ENCODE measurements at regions not wholly inside any gene's neighbourhood (a gene's known extent, or its start where the extent isn't known, plus 50 kb on each side); places are given as distances from the start of the nearest gene placed in this dataset.

- H3K9me3 Mint-ChIP-seq (ENCODE audit: unreplicated experiment) = peaks cover 2% of the 10 kb centered on the region
- FAIRE-seq = no peak
- H3K4me1 Mint-ChIP-seq (ENCODE audit: low read depth, unreplicated experiment) = peaks cover 12% of the 10 kb centered on the region
These were observed 149.6 kb upstream of the PRPS1L1 start for GRCh38 chr7:18177129-18177814.

DNA sequence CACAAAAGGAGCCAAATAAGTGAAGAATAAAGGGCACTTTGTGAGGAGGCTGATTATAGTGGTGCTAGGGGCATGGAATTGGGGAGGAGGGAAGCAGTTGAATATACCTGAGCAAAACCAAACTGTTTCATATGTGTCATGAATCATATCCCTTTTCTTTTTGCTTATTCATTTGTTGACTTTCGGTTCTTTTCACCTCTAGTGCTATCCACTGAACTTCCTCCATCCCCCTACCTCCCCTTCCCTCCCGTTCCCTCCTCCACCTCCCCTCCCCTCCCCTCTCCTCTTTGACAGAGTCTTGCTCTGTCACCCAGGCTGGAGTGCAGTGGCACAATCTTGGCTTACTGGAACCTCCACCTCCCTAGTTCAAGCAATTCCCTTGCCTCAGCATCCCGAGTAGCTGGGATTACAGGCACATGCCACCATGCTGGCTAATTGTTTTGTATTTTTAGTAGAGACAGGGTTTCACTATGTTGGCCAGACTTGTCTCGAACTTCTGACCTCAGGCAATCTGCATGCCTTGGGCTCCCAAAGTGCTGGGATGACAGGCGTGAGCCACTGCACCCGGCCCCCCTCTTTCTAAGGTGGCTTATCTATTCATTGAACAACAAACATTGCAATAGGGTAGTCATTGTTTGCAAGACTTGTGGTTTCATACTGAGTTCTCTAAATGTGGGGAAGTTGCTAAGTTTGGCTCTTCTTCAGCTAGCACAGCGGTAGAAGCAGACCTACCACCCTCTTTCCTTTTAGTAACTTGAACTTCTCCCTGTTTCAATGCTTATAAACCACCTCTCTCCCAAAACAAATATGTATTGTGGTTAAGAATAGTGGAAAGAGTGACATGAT lies 150.4 kb upstream of the PRPS1L1 start:
- FAIRE-seq (no peak), DNase-seq (ENCODE audit: low read depth) (peak; percentile 77)
- H4K20me1 ChIP-seq (ENCODE audit: insufficient read depth, low read length) = no peaks in the 10 kb centered on the region
- H3K4me2 ChIP-seq (ENCODE audit: low read length) = peak overlapping the region; percentile 41
- no peaks in the 10 kb centered on the region for H3K4me1 ChIP-seq (ENCODE audit: insufficient read depth, low read length)
- H3K9me3 Mint-ChIP-seq (ENCODE audit: unreplicated experiment) = peaks cover 2% of the 10 kb centered on the region
- no peak overlapping the region for H3K4me3 ChIP-seq (ENCODE audit: insufficient read depth, low read depth, low read length)
- no peak overlapping the region for H3K27ac ChIP-seq (ENCODE audit: low read depth, low read length)
- no peak overlapping the region for H3K9ac ChIP-seq (ENCODE audit: low read length)
- TF ChIP-seq, protein P1, sequence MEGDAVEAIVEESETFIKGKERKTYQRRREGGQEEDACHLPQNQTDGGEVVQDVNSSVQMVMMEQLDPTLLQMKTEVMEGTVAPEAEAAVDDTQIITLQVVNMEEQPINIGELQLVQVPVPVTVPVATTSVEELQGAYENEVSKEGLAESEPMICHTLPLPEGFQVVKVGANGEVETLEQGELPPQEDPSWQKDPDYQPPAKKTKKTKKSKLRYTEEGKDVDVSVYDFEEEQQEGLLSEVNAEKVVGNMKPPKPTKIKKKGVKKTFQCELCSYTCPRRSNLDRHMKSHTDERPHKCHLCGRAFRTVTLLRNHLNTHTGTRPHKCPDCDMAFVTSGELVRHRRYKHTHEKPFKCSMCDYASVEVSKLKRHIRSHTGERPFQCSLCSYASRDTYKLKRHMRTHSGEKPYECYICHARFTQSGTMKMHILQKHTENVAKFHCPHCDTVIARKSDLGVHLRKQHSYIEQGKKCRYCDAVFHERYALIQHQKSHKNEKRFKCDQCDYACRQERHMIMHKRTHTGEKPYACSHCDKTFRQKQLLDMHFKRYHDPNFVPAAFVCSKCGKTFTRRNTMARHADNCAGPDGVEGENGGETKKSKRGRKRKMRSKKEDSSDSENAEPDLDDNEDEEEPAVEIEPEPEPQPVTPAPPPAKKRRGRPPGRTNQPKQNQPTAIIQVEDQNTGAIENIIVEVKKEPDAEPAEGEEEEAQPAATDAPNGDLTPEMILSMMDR (IDR thresholded peaks at IDR 0.05; ENCODE audit: insufficient read depth, low read depth, low read length) = no peak
- no peak for TF ChIP-seq EZH2 (IDR thresholded peaks at IDR 0.05; ENCODE audit: insufficient read depth, low read length)
- peak overlapping the region; percentile 37 for H3K27ac Mint-ChIP-seq (ENCODE audit: unreplicated experiment)
- H3K79me2 ChIP-seq (ENCODE audit: insufficient read depth, low read length) = no peaks in the 10 kb centered on the region
- H3K4me3 Mint-ChIP-seq (ENCODE audit: unreplicated experiment) = no peak overlapping the region
- H3K4me1 Mint-ChIP-seq (ENCODE audit: low read depth, unreplicated experiment) = peaks cover 12% of the 10 kb centered on the region
- H3K27me3 Mint-ChIP-seq (ENCODE audit: low read depth, unreplicated experiment) = no peaks in the 10 kb centered on the region
- H3K27me3 ChIP-seq (ENCODE audit: insufficient read depth, low read length) = no peaks in the 10 kb centered on the region
- no peaks in the 10 kb centered on the region for H3K36me3 Mint-ChIP-seq (ENCODE audit: low read depth, unreplicated experiment)
- H3K9me3 ChIP-seq (ENCODE audit: insufficient read depth, low read depth, low read length) = no peaks in the 10 kb centered on the region
- H3K36me3 ChIP-seq (ENCODE audit: insufficient read depth, low read length) = no peaks in the 10 kb centered on the region
- no peak overlapping the region for H2AFZ ChIP-seq (ENCODE audit: low read depth, low read length)

More at GRCh38 chr7:18177129-18177814, 149.6 kb upstream of the PRPS1L1 start:
- DNase-seq (ENCODE audit: low read depth) = no peak
- Histone ChIP-seq H3K4me2 (ENCODE audit: low read length) (no peak overlapping the region), H4K20me1 (ENCODE audit: insufficient read depth, low read length) (no peaks in the 10 kb centered on the region), H3K79me2 (ENCODE audit: insufficient read depth, low read length) (no peaks in the 10 kb centered on the region), H3K9me3 (ENCODE audit: insufficient read depth, low read depth, low read length) (no peaks in the 10 kb centered on the region), H3K36me3 (ENCODE audit: insufficient read depth, low read length) (no peaks in the 10 kb centered on the region), H3K27ac (ENCODE audit: low read depth, low read length) (no peak overlapping the region), H3K4me1 (ENCODE audit: insufficient read depth, low read length) (no peaks in the 10 kb centered on the region), H2AFZ (ENCODE audit: low read depth, low read length) (no peak overlapping the region), H3K9ac (ENCODE audit: low read length) (no peak overlapping the region), H3K27me3 (ENCODE audit: insufficient read depth, low read length) (no peaks in the 10 kb centered on the region), H3K4me3 (ENCODE audit: insufficient read depth, low read depth, low read length) (no peak overlapping the region)
- Mint-ChIP-seq H3K27me3 (ENCODE audit: low read depth, unreplicated experiment) (no peaks in the 10 kb centered on the region), H3K27ac (ENCODE audit: unreplicated experiment) (no peak overlapping the region), H3K4me3 (ENCODE audit: unreplicated experiment) (no peak overlapping the region), H3K36me3 (ENCODE audit: low read depth, unreplicated experiment) (no peaks in the 10 kb centered on the region)
- TF ChIP-seq, protein P1 (IDR thresholded peaks at IDR 0.05; ENCODE audit: insufficient read depth, low read depth, low read length) = no peak
- no peak for TF ChIP-seq EZH2 (IDR thresholded peaks at IDR 0.05; ENCODE audit: insufficient read depth, low read length)

All from astrocyte (in vitro differentiated cells and primary cell).